Endothelial cell (in vitro differentiated cells): ENCODE measurements at regions not wholly inside any gene's neighbourhood (a gene's known extent, or its start where the extent isn't known, plus 50 kb on each side); places are given as distances from the start of the nearest gene placed in this dataset.

Experiments
- DNase-seq: peaks from one replicate; pipeline ENCODE4 v3.0.0; 2021; ENCODE audit warnings: low spot score
- H3K27ac Mint-ChIP-seq: one replicate; pipeline ENCODE4 v1.8.0; 2021; ENCODE audit warnings: mixed read lengths, inconsistent platforms; ENCODE audit not compliant: unreplicated experiment
- H3K27me3 Mint-ChIP-seq: one replicate; pipeline ENCODE4 v1.8.0; 2021; ENCODE audit warnings: mild to moderate bottlenecking, moderate library complexity, mixed read lengths, inconsistent platforms; ENCODE audit not compliant: unreplicated experiment
- H3K36me3 Mint-ChIP-seq: one replicate; pipeline ENCODE4 v1.8.0; 2021; ENCODE audit warnings: mild to moderate bottlenecking, low read depth, mixed read lengths, inconsistent platforms; ENCODE audit not compliant: unreplicated experiment
- H3K4me1 Mint-ChIP-seq: one replicate; pipeline ENCODE4 v1.8.0; 2021; ENCODE audit warnings: mild to moderate bottlenecking, mixed read lengths, inconsistent platforms; ENCODE audit not compliant: unreplicated experiment
- H3K4me3 Mint-ChIP-seq: one replicate; pipeline ENCODE4 v1.8.0; 2021; ENCODE audit warnings: mild to moderate bottlenecking, mixed read lengths, inconsistent platforms; ENCODE audit not compliant: unreplicated experiment
- H3K9me3 Mint-ChIP-seq: one replicate; pipeline ENCODE4 v1.8.0; 2021; ENCODE audit warnings: mixed read lengths, inconsistent platforms; ENCODE audit not compliant: unreplicated experiment
- TF ChIP-seq, protein P1 (sequence below): fragments of 200-600 bp; sonication (generic); IDR thresholded peaks from one replicate; pipeline ENCODE4 v1.5.0; 2021; ENCODE audit warnings: antibody characterized with exemption; ENCODE audit not compliant: unreplicated experiment

DNA sequence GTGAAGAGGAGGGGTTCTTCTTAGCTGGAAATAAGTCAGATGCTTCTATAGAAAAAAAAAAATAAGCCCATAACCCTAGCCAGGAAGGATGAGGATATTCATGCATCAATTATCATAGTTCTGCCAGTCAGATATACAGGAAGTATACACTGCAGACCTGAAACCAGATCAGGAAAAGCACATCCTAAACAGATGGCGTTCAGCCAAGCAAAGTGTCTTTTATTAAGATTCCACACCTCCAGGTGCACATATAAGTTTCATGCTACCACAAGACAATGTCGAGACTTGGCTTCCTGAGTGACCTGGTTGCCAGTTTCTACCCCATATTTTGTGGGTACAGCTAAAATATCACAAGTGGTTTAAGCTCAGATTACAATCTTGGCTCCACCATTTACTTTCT is 108.3 kb downstream of the CETN3 start:
- Mint-ChIP-seq H3K9me3 (no peaks in the 10 kb centered on the region), H3K36me3 (no peaks in the 10 kb centered on the region), H3K4me1 (no peaks in the 10 kb centered on the region), H3K4me3 (no peak overlapping the region), H3K27me3 (peaks cover 1% of the 10 kb centered on the region), H3K27ac (no peak overlapping the region)
- TF ChIP-seq, protein P1, sequence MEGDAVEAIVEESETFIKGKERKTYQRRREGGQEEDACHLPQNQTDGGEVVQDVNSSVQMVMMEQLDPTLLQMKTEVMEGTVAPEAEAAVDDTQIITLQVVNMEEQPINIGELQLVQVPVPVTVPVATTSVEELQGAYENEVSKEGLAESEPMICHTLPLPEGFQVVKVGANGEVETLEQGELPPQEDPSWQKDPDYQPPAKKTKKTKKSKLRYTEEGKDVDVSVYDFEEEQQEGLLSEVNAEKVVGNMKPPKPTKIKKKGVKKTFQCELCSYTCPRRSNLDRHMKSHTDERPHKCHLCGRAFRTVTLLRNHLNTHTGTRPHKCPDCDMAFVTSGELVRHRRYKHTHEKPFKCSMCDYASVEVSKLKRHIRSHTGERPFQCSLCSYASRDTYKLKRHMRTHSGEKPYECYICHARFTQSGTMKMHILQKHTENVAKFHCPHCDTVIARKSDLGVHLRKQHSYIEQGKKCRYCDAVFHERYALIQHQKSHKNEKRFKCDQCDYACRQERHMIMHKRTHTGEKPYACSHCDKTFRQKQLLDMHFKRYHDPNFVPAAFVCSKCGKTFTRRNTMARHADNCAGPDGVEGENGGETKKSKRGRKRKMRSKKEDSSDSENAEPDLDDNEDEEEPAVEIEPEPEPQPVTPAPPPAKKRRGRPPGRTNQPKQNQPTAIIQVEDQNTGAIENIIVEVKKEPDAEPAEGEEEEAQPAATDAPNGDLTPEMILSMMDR, result no peak
- DNase-seq, result no peak

DNA sequence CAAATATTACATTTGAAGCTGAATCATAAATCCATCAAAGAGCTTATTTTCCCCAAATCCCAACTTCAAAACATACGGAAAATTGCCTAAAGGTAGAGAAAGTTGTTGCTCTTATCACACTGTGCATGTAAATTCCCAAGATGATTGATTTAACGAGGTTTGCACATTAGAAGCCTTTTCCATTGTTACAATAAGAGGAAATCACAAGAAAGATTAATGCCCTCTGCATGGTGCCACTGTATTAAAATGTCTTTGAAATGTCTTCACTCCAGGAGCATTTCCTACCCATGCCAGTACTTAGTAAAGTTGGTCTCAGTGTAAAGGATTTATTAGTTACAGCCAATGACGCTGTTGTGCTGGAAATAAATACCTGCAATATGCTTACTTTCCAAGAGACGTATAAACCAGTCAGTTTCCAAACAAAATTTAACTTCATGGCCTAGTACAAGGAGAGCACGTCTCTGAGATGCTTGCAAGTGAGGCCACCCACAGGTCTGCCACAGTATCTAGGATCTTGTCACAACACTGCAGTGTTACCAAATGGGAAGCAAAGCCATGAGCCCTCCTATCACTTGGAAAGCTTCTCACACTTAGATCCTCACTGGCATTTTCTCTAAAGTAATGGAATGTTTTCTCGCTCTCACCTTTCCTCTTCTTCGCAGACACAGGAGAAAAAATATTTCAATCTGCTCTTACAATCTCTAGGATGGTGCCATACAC is 112.4 kb downstream of the CETN3 start:
- Mint-ChIP-seq H3K4me1 (no peaks in the 10 kb centered on the region), H3K36me3 (no peaks in the 10 kb centered on the region), H3K27me3 (no peaks in the 10 kb centered on the region), H3K9me3 (no peaks in the 10 kb centered on the region), H3K27ac (no peak overlapping the region), H3K4me3 (no peak overlapping the region)
- TF ChIP-seq, protein P1, result no peak
- DNase-seq, result no peak

DNA sequence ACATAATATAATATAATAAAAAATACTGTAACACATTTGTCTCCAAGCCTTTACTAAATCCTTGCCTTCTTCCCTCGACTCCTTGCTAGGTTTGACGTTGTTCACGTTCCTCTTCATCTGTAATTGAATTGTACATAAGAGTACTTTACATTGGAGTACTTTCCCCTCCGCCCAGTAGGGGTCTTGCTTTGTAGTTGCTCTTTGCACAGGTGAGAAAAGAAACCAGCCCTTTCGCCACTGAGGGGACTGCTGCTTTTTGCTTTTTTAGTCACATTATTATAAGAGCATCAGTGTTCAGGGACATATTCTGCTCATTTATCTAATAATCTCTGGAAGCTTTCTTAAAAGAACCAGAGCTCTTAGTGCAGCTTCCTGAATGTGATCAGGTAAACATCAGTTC is 115.0 kb downstream of the CETN3 start:
- H3K27me3 Mint-ChIP-seq, result no peaks in the 10 kb centered on the region
- H3K4me3 Mint-ChIP-seq, result no peak overlapping the region
- DNase-seq, result no peak
- no peaks in the 10 kb centered on the region for H3K36me3 Mint-ChIP-seq
- H3K4me1 Mint-ChIP-seq, result no peaks in the 10 kb centered on the region
- TF ChIP-seq, protein P1, result no peak
- H3K9me3 Mint-ChIP-seq, result no peaks in the 10 kb centered on the region
- H3K27ac Mint-ChIP-seq, result no peak overlapping the region

DNA sequence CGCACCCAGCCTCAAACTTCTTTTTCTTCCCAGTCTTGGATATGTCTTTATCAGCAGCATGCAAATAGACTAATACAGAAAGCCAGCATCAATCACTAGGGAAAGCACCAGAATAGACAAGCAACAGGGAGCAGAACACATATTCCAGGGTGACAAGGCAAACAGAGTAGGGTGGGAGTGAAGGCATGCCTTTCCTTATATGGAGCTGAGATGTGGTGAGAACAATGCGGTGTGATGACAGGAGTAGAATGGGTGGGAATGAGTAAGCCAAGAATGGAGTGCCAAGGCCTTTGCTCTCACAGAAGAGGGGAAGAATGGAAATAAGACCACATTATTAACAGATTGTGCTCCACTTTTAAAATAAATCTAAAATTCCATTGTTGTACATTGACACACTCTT is 115.6 kb downstream of the CETN3 start:
- no peak overlapping the region for H3K27ac Mint-ChIP-seq
- no peaks in the 10 kb centered on the region for H3K4me1 Mint-ChIP-seq
- no peaks in the 10 kb centered on the region for H3K9me3 Mint-ChIP-seq
- DNase-seq, result no peak
- no peaks in the 10 kb centered on the region for H3K36me3 Mint-ChIP-seq
- TF ChIP-seq, protein P1, result no peak
- no peak overlapping the region for H3K4me3 Mint-ChIP-seq
- no peaks in the 10 kb centered on the region for H3K27me3 Mint-ChIP-seq

DNA sequence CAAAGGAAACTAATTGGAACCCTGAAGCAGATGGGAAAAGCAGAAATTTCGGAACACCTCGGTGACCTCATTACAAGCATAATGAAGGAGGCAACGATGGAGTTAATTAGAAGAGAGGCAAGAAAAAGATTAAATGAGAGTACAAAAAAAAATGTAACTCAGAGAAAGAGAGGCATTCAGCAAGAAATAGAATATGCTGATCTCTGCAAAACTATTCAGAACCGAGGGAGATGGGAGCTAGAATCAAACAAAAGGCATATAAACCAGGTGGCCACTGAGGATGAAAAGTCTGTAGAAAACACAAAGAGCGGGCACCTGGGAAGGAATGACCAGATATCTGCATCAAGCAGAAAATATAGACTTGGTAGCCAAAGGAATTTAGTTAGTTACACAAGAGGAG is 118.9 kb downstream of the CETN3 start:
- no peak overlapping the region for H3K27ac Mint-ChIP-seq
- H3K9me3 Mint-ChIP-seq, result no peaks in the 10 kb centered on the region
- H3K36me3 Mint-ChIP-seq, result no peaks in the 10 kb centered on the region
- TF ChIP-seq, protein P1, result no peak
- H3K4me3 Mint-ChIP-seq, result no peak overlapping the region
- no peak for DNase-seq
- H3K27me3 Mint-ChIP-seq, result no peaks in the 10 kb centered on the region
- no peaks in the 10 kb centered on the region for H3K4me1 Mint-ChIP-seq
